ENCODE measurements at regions not wholly inside any gene's neighbourhood (a gene's known extent, or its start where the extent isn't known, plus 50 kb on each side); places are given as distances from the start of the nearest gene placed in this dataset.

DNA sequence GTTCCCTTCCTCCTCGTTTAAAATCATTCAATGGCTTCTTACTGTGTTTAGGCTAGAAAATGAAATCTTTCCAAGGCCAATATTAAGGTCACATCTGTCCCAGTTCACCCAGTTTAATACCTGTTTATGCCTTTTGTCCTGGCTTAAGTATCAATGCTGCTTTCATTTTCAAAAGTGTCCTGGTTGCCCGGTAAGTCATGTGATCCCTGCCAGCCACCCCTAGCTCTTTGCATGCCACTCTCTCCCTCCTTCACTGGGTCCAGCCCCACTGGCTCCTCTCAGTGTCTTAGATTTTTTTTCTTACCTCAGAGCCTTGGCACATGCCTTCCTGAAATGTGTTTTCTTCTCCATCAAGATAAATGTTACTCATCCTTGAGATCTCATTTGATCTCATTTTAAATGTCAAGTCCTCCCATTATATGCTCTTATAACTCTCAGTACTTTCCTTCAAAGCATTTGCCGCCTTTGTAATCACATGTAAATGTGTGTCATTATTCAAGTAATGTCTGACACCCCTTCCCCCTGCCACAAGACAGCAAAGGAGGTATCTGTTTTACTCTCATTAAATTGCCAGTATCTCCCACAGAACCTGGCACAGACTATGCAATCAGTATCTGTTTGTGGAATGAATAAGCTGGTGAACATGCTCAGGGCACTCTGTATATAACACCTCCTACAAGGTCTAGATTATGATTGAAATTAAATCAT lies 472.5 kb upstream of the RPS6KA3 start:
- no peak for TF ChIP-seq ZNF384 (IDR thresholded peaks at IDR 0.05)
- TF ChIP-seq NFRKB (IDR thresholded peaks at IDR 0.05) = no peak
- TF ChIP-seq TARDBP (IDR thresholded peaks at IDR 0.05) = no peak
- no peak for TF ChIP-seq HDGF (IDR thresholded peaks at IDR 0.05; ENCODE audit: borderline replicate concordance)
- TF ChIP-seq ELF4 (IDR thresholded peaks at IDR 0.05) = no peak
- TF ChIP-seq SUZ12 (IDR thresholded peaks at IDR 0.05) = no peak
- TF ChIP-seq, protein P1, sequence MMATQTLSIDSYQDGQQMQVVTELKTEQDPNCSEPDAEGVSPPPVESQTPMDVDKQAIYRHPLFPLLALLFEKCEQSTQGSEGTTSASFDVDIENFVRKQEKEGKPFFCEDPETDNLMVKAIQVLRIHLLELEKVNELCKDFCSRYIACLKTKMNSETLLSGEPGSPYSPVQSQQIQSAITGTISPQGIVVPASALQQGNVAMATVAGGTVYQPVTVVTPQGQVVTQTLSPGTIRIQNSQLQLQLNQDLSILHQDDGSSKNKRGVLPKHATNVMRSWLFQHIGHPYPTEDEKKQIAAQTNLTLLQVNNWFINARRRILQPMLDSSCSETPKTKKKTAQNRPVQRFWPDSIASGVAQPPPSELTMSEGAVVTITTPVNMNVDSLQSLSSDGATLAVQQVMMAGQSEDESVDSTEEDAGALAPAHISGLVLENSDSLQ (IDR thresholded peaks at IDR 0.05) = no peak
- TF ChIP-seq ARNT (IDR thresholded peaks at IDR 0.05) = no peak
- TF ChIP-seq CTBP1 (IDR thresholded peaks at IDR 0.05; ENCODE audit: borderline replicate concordance) = no peak
- no peak for TF ChIP-seq FOXM1 (IDR thresholded peaks at IDR 0.05; ENCODE audit: borderline replicate concordance)
- no peak for TF ChIP-seq BHLHE40 (IDR thresholded peaks at IDR 0.05; ENCODE audit: borderline replicate concordance)
- TF ChIP-seq SP1 (IDR thresholded peaks at IDR 0.05) = no peak
- TF ChIP-seq L3MBTL2 (conservative IDR thresholded peaks at IDR 0.05) = no peak
- TF ChIP-seq LEF1 (IDR thresholded peaks at IDR 0.05; ENCODE audit: borderline replicate concordance) = no peak
